IMR-90 (cell line): ENCODE measurements at regions not wholly inside any gene's neighbourhood (a gene's known extent, or its start where the extent isn't known, plus 50 kb on each side); places are given as distances from the start of the nearest gene placed in this dataset.

Experiments
- BHLHE40 ChIP-seq: fragments of 150-350 bp; IDR thresholded peaks from 2 replicates; pipeline ENCODE4 v1.6.1; 2016; ENCODE audit warnings: mild to moderate bottlenecking, low read depth, low read length
- CTCF ChIP-seq: conservative IDR thresholded peaks from 2 replicates; pipeline ENCODE4 v1.5.1; 2012; ENCODE audit warnings: mild to moderate bottlenecking, low read depth, low read length, improper control_type of control experiment
- MAZ ChIP-seq: IDR thresholded peaks from 2 replicates; pipeline ENCODE4 v1.6.1; 2012; ENCODE audit warnings: low read depth, mild to moderate bottlenecking, low read length, improper control_type of control experiment, moderate library complexity, borderline replicate concordance
- RAD21 ChIP-seq: IDR thresholded peaks from 2 replicates; pipeline ENCODE4 v1.6.1; 2012; ENCODE audit warnings: low read length, improper control_type of control experiment
- RCOR1 ChIP-seq: IDR thresholded peaks from 2 replicates; pipeline ENCODE4 v1.6.1; 2012; ENCODE audit warnings: mild to moderate bottlenecking, low read length, improper control_type of control experiment; ENCODE audit not compliant: insufficient replicate concordance
- RFX5 ChIP-seq: IDR thresholded peaks from 2 replicates; pipeline ENCODE4 v1.8.0; 2012; ENCODE audit warnings: low read depth, mild to moderate bottlenecking, low read length, moderate library complexity
- SMC3 ChIP-seq: fragments of 150-350 bp; IDR thresholded peaks from 2 replicates; pipeline ENCODE4 v1.6.1; 2016; ENCODE audit warnings: low read depth, mild to moderate bottlenecking, antibody characterized with exemption, low read length, moderate library complexity
- USF2 ChIP-seq: fragments of 150-350 bp; IDR thresholded peaks from 2 replicates; pipeline ENCODE4 v1.6.1; 2017; ENCODE audit warnings: mild to moderate bottlenecking, antibody characterized with exemption, low read length, low read depth

- TF ChIP-seq SMC3 (no peak), RCOR1 (no peak), CTCF (no peak), MAZ (no peak), RFX5 (no peak), RAD21 (no peak), BHLHE40 (no peak), USF2 (no peak)
Measured at GRCh38 chr5:2239201-2239910, 356.6 kb upstream of the IRX4 start.
